Activated CD4-positive, alpha-beta T cell treated with anti-CD3 and anti-CD28 coated beads for 48 hours (primary cell): ENCODE measurements at regions not wholly inside any gene's neighbourhood (a gene's known extent, or its start where the extent isn't known, plus 50 kb on each side); places are given as distances from the start of the nearest gene placed in this dataset.

Experiments used
- DNase-seq: peaks from one replicate; pipeline ENCODE4 v3.0.0-alpha.2; 2020

- no peak for DNase-seq
Measured at GRCh38 chr18:6465281-6465680, 50.6 kb upstream of the L3MBTL4 start.

GRCh38 chr18:6476190-6476589 lies 61.5 kb upstream of the L3MBTL4 start:
- DNase-seq, result no peak

- no peak for DNase-seq
Measured at GRCh38 chr18:6476880-6477279, 62.2 kb upstream of the L3MBTL4 start.

- no peak for DNase-seq
Measured at GRCh38 chr18:6478121-6478520, 63.4 kb upstream of the L3MBTL4 start.

GRCh38 chr18:6479699-6480098 lies 65.0 kb upstream of the L3MBTL4 start:
- no peak for DNase-seq

- peak; percentile 6 for DNase-seq
Measured at GRCh38 chr18:6482198-6482977, 67.7 kb upstream of the L3MBTL4 start.

- DNase-seq, result no peak
Measured at GRCh38 chr18:6484659-6485058, 69.9 kb upstream of the L3MBTL4 start.

GRCh38 chr18:6486313-6486712 lies 71.6 kb upstream of the L3MBTL4 start:
- DNase-seq, result no peak

GRCh38 chr18:6486764-6487426 lies 72.2 kb upstream of the L3MBTL4 start:
- DNase-seq, result no peak

- DNase-seq, result no peak
Measured at GRCh38 chr18:6487968-6488367, 73.3 kb upstream of the L3MBTL4 start.

GRCh38 chr18:6488956-6489355 lies 74.2 kb upstream of the L3MBTL4 start:
- no peak for DNase-seq

- DNase-seq, result no peak
Measured at GRCh38 chr18:6489977-6490376, 75.3 kb upstream of the L3MBTL4 start.

- no peak for DNase-seq
Measured at GRCh38 chr18:6493194-6493593, 78.5 kb upstream of the L3MBTL4 start.

- no peak for DNase-seq
Measured at GRCh38 chr18:6495536-6495935, 80.8 kb upstream of the L3MBTL4 start.

- no peak for DNase-seq
Measured at GRCh38 chr18:6497543-6497942, 82.8 kb upstream of the L3MBTL4 start.

GRCh38 chr18:6498289-6498856 lies 83.7 kb upstream of the L3MBTL4 start:
- DNase-seq, result no peak

- no peak for DNase-seq
Measured at GRCh38 chr18:6504605-6505497, 90.1 kb upstream of the L3MBTL4 start.

- DNase-seq, result no peak
Measured at GRCh38 chr18:6505498-6505875, 90.8 kb upstream of the L3MBTL4 start.

GRCh38 chr18:6509417-6509816 lies 94.7 kb upstream of the L3MBTL4 start:
- DNase-seq, result no peak

GRCh38 chr18:6509832-6510231 lies 95.1 kb upstream of the L3MBTL4 start:
- DNase-seq, result no peak

- no peak for DNase-seq
Measured at GRCh38 chr18:6520901-6521300, 106.2 kb upstream of the L3MBTL4 start.

- DNase-seq, result peak; percentile 35
Measured at GRCh38 chr18:6521803-6522418, 107.2 kb upstream of the L3MBTL4 start.

- no peak for DNase-seq
Measured at GRCh38 chr18:6525604-6526003, 110.9 kb upstream of the L3MBTL4 start.
